AG09309 (cell line): ENCODE measurements at regions not wholly inside any gene's neighbourhood (a gene's known extent, or its start where the extent isn't known, plus 50 kb on each side); places are given as distances from the start of the nearest gene placed in this dataset.
A peak's percentile ranks its signal among the peaks of the same experiment; 100 is the strongest.

Source experiments
- DNase-seq: peaks from one replicate; pipeline ENCODE4 v3.0.0-alpha.2; 2010; ENCODE audit warnings: low read depth
- H3K4me3 ChIP-seq: 2 replicates; pipeline ENCODE4 v1.5.1; 2011; ENCODE audit warnings: mild to moderate bottlenecking, low read depth, low read length, moderate library complexity; ENCODE audit not compliant: control insufficient read depth
- TF ChIP-seq, protein P1 (sequence below): IDR thresholded peaks from 2 replicates; pipeline ENCODE4 v1.5.1; 2011; ENCODE audit warnings: mild to moderate bottlenecking, low read depth, low read length, inconsistent platforms; ENCODE audit not compliant: insufficient read depth, control insufficient read depth; ENCODE audit errors: missing control alignments

DNA sequence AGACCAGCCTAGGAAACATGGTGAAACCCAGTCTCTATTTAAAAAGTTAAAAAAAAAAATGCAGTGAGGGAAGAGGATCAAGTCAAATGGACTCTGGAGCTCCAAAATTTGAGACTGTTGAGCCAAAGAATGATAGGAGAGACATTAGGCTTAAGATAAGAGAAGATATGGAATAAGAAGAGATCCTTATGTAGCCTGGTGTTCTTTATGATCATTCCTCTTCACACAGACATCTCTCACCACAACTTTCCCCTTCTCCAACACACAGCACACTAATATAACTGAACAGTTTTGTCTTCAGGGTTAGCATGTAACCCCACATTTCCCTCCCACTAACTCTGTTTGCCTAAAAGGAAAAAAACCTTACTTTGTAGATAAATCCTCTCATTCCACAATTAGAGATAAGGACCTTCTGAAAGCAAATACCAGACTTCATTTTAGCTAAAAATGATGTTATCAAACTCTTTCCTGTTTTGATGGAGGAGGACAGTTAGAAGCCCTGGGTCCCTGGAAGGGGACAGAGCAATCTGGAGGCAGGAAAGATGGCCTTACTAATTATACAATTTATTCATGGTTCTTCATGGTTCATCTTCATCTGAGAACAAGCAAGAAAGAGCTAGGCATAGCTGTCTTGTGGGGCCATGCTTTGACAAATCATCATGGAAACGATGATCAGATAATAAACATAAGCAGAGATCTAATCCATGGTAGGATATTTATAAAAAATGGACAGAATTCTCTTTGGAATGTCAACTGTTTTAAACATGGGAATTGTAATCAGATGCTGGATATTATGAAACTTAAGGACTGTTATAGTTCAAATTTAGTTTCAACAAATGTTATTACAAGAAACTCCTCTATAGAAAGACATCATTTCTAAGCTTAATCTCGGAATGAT lies 96.7 kb upstream of the S1PR1 start:
- TF ChIP-seq, protein P1, sequence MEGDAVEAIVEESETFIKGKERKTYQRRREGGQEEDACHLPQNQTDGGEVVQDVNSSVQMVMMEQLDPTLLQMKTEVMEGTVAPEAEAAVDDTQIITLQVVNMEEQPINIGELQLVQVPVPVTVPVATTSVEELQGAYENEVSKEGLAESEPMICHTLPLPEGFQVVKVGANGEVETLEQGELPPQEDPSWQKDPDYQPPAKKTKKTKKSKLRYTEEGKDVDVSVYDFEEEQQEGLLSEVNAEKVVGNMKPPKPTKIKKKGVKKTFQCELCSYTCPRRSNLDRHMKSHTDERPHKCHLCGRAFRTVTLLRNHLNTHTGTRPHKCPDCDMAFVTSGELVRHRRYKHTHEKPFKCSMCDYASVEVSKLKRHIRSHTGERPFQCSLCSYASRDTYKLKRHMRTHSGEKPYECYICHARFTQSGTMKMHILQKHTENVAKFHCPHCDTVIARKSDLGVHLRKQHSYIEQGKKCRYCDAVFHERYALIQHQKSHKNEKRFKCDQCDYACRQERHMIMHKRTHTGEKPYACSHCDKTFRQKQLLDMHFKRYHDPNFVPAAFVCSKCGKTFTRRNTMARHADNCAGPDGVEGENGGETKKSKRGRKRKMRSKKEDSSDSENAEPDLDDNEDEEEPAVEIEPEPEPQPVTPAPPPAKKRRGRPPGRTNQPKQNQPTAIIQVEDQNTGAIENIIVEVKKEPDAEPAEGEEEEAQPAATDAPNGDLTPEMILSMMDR: no peak
- H3K4me3 ChIP-seq: no peak overlapping the region
- no peak for DNase-seq

DNA sequence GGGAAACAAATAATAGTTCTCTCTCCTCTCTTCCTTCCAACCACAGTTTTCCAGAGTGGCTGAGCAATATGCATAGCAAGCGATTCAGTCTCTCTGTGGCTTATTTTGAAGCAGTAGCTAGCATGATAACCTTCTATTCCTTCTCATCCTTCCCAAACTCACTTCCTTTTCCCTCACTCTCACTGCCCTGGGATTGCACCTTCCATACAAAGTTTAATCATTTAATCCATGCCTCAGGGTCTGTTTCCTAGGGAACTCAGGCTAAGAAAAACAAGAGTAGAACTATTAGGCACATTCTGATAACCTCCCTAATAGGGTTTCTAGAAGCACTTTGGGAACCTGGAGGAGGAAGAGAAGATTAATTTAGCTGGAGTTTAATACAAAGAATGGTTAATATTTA lies 97.7 kb upstream of the S1PR1 start:
- H3K4me3 ChIP-seq: no peak overlapping the region
- no peak for DNase-seq
- TF ChIP-seq, protein P1: no peak

DNA sequence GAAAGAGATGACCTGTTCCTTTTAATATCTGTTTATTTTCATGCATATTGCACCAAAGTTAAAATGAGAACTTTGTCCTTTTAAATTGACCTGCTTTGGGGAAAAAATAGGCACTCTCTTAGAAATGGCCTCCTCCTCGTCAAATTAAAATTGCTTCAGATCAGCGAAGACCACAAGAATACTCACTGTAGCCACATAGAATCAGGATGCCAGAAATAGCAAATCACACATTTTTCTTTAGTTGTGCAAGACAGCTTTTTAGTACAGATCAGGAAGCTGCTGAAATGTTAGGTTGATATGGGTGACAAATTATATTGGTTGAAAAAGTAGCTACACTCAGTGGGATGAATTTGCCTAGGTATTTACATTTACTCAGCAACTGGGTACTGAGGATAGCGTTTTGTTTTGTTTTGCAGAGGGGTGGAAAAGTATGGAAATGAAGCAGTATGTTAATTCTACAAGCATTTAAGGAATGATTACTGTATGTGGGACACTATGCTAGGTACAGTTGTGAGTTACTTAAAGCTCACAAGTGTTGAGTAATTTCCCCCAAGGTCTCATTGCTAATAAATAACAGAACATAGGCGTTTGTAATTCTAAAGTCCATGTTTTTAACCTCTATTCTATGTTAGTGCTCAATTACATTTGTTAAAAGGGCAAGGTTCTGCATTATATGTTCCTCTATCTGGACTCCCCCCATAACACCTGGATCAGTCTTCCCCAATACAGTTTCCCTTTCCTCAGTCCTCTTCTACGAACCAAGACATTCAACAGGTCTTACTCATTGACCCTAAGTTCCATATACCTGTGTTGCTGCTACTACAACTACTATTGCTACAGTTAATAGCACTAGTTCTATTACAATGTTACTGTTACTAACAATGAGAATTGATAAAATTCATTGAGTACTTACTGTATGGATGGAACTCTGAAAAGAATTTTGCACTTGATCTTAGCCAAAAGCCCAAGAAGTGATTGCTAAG lies 99.4 kb upstream of the S1PR1 start:
- TF ChIP-seq, protein P1: no peak
- H3K4me3 ChIP-seq: no peak overlapping the region
- DNase-seq: peak; percentile 71

DNA sequence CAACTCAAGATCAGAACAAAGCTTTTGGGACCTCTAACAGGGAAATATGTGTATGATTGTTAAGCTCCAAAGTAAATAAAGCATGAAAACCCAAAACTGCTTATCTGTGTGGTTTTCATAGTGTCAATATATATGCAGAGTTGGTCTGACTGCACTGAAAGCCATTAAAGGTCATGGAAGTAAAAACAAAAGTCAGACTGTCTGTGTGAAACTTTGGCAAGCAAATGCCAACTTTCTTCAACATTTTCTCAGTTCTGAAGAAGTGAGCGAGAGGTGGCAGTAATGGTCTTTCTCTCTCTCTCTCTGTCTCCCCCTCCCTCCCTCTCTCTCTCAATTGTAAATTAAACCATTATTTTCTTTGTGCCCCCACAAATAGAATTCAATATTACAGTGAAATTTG lies 100.1 kb upstream of the S1PR1 start:
- no peak overlapping the region for H3K4me3 ChIP-seq
- DNase-seq: no peak
- TF ChIP-seq, protein P1: no peak

DNA sequence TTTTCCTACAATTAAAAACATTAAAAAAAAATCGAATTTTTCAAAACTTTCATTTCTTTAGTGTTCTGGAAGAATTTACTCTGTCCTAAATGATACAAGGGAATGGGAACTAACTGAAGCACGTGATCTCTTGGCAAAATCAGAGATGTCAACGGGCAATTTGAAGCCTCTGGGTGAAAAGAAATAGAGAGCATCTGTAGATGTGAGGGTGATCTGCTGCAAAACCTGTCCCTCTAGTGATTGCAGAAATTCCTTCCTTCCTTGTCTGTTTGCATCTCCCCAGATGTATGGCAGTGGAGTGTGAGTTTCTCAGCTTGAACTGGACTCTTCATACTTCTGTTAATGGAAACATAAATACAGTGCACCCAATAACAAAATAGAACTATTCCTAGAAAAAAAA lies 100.5 kb upstream of the S1PR1 start:
- H3K4me3 ChIP-seq: no peak overlapping the region
- TF ChIP-seq, protein P1: no peak
- DNase-seq: no peak

DNA sequence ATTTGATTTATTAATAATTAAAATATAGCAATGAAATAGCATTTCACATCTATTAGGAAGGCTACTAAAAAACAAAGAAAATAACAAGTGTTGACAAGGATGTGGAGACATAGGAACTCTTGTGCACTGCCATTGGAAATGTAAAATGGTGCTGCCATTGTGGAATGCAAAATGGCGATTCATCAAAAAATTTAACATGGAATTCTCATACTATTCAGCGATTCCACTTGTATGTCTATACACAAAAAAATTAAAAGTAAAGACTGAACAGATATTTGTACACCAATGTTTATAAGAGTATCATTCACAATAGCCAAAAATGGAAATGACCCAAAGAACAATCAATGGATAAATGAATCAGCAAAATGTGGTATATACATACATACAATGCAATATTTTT lies 101.3 kb upstream of the S1PR1 start:
- no peak for DNase-seq
- TF ChIP-seq, protein P1: no peak
- H3K4me3 ChIP-seq: no peak overlapping the region
